Choroid plexus epithelial cell (primary cell): ENCODE measurements at regions not wholly inside any gene's neighbourhood (a gene's known extent, or its start where the extent isn't known, plus 50 kb on each side); places are given as distances from the start of the nearest gene placed in this dataset.

Source experiments
- DNase-seq: peaks from one replicate; pipeline ENCODE4 v3.0.0-alpha.2; 2010; ENCODE audit warnings: low read depth
- H3K4me3 ChIP-seq: 2 replicates; pipeline ENCODE4 v1.5.1; 2011; ENCODE audit warnings: low read depth, mild to moderate bottlenecking, control low read depth, low read length, moderate library complexity
- CTCF ChIP-seq: conservative IDR thresholded peaks from 2 replicates; pipeline ENCODE4 v1.5.1; 2011; ENCODE audit warnings: low read depth, mild to moderate bottlenecking, control low read depth, inconsistent platforms, low read length, moderate library complexity

DNA sequence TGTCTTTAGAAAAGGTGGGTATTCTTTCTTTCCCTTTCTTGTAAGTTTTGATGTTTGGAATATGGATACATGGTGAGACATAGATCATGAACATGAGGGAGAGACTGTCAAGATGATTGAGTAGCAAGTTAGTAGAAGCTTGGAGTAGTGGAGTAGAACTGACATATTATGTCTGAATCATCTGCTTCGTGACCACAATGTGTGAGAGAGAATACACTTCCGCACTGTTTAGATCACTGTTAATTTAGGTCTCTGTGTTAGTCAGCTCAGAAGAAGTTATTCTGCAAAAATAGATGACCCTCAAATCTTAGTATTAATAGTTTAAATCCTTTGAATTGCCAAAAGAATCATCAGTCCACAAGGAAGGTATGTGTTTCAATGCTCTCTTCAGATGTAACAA lies 151.0 kb downstream of the OXSM start:
- DNase-seq = no peak
- TF ChIP-seq CTCF = no peak
- H3K4me3 ChIP-seq = no peak overlapping the region

GRCh38 chr3:25944329-25944728 lies 154.4 kb downstream of the OXSM start:
- TF ChIP-seq CTCF = no peak
- no peak overlapping the region for H3K4me3 ChIP-seq
- DNase-seq = no peak

DNA sequence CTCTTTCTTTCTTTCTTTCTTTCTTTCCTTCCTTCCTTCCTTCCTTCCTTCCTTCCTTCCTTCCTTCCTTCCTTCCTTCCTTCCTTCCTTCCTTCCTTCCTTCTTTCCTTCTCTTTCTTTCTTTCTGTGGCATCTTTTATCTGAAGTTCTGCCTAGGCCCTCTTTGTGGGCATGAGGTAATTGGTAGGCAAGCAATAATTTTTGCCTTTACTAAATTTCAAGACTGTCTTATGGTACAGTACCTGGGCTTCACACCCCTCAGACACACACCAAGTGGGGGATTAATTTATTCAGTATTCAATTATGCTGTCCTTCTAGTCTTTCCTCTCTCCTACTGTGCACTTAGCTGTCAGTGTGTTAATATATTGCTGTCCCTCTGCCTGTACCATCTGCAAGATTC lies 155.5 kb downstream of the OXSM start:
- TF ChIP-seq CTCF = no peak
- DNase-seq = no peak
- no peak overlapping the region for H3K4me3 ChIP-seq

DNA sequence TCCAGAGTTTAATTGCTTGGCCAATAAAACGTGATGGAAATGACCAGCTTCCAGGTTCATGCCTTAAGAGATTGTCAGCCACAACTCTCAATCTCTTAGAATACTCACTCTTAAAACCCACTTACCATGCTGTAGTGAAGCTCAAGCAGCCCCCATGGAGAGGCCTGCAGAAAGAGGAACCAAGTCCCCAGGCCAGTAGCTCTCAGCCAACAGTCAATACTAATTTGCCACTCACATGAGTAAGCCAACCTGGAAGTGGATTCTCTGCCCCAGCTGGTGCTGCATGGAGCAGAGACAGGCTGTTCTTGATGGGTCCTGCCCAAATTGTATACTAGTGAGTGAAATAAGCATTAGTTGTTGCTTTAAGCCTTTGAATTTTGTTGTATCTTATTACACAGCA lies 155.9 kb downstream of the OXSM start:
- H3K4me3 ChIP-seq = no peak overlapping the region
- no peak for TF ChIP-seq CTCF
- no peak for DNase-seq

DNA sequence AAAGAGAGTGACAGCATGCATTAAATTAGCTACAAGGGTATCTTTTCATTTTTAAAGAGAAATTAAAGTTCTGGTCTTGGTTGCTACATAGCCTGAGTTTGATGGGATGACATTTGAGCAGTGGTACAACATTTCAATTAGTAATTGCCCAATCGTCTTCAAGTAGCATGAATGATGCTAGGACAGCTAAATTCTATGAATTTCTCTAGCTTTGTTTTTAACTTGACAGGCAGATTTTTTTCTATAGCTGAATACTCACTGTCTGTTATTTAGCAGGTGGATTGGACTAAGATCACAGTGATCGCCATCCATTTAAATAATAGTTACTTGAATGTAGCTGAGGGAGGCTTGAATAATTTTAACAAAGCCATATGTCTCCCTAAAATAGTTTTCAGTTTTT lies 162.2 kb downstream of the OXSM start:
- H3K4me3 ChIP-seq = no peak overlapping the region
- TF ChIP-seq CTCF = no peak
- DNase-seq = no peak

- no peak for TF ChIP-seq CTCF
- no peak overlapping the region for H3K4me3 ChIP-seq
- DNase-seq = no peak
Observed at GRCh38 chr3:25957026-25957425, 167.1 kb downstream of the OXSM start.

GRCh38 chr3:25960776-25961175 lies 170.9 kb downstream of the OXSM start:
- DNase-seq = no peak
- no peak for TF ChIP-seq CTCF
- no peak overlapping the region for H3K4me3 ChIP-seq
